OCI-LY7 (cell line): ENCODE measurements at regions not wholly inside any gene's neighbourhood (a gene's known extent, or its start where the extent isn't known, plus 50 kb on each side); places are given as distances from the start of the nearest gene placed in this dataset.

Experiments
- BruUV-seq: library from RNA; stranded (reverse); fragments of 400-500 nt; replicated peaks from 2 replicates; lab custom pipeline; 2021; lab: Mats Ljungman, UMichigan
- CTCF ChIA-PET: fragments of 300-600 bp; sonication (Branson Sonifier 250); formaldehyde crosslinking; loops from one replicate; lab custom pipeline; 2022; ENCODE audit warnings: antibody characterized with exemption; ENCODE audit not compliant: unreplicated experiment; lab: Charles Lee
- POLR2A ChIA-PET: fragments of 300-600 bp; sonication (Branson Sonifier 250); formaldehyde crosslinking; loops from one replicate; lab custom pipeline; 2022; ENCODE audit warnings: antibody characterized with exemption; lab: Charles Lee
- DNase-seq: peaks from one replicate; pipeline ENCODE4 v3.0.0-alpha.2; 2015; ENCODE audit warnings: low spot score
- H2AFZ ChIP-seq: fragments of 200-600 bp; sonication (generic), shearing (Covaris generic); 2 replicates; pipeline ENCODE4 v1.6.1; 2014; ENCODE audit warnings: mild to moderate bottlenecking, antibody characterized with exemption, low read length, moderate library complexity
- H3K27ac ChIP-seq: fragments of 200-600 bp; sonication (generic); 2 replicates; pipeline ENCODE4 v1.5.1; 2014; ENCODE audit warnings: mixed run types, low read depth, mild to moderate bottlenecking, moderate library complexity, low read length, inconsistent platforms; ENCODE audit not compliant: poor library complexity, severe bottlenecking
- H3K36me3 ChIP-seq: fragments of 200-600 bp; sonication (generic); 2 replicates; pipeline ENCODE4 v1.6.1; 2014; ENCODE audit warnings: mild to moderate bottlenecking, antibody characterized with exemption, low read length, moderate library complexity, mixed read lengths; ENCODE audit not compliant: insufficient read depth
- H3K4me1 ChIP-seq: fragments of 200-600 bp; sonication (generic); 2 replicates; pipeline ENCODE4 v1.5.1; 2014; ENCODE audit warnings: mild to moderate bottlenecking, low read length; ENCODE audit not compliant: insufficient read depth, poor library complexity, severe bottlenecking
- H3K4me2 ChIP-seq: fragments of 200-600 bp; sonication (generic); 2 replicates; pipeline ENCODE4 v1.6.1; 2014; ENCODE audit warnings: mild to moderate bottlenecking, low read length
- H3K4me3 ChIP-seq: fragments of 200-600 bp; sonication (generic); 2 replicates; pipeline ENCODE4 v1.5.1; 2014; ENCODE audit warnings: mild to moderate bottlenecking, low read depth, low read length; ENCODE audit not compliant: poor library complexity, severe bottlenecking
- H3K79me2 ChIP-seq: fragments of 200-600 bp; sonication (generic); 2 replicates; pipeline ENCODE4 v1.6.1; 2016; ENCODE audit warnings: low read depth, mild to moderate bottlenecking, low read length, moderate library complexity, mixed read lengths; ENCODE audit not compliant: insufficient read depth
- H3K9me2 ChIP-seq: fragments of 200-600 bp; sonication (generic); 2 replicates; pipeline ENCODE4 v1.6.1; 2016; ENCODE audit warnings: mild to moderate bottlenecking, low read length, mixed read lengths; ENCODE audit not compliant: insufficient read depth
- H3K9me3 ChIP-seq: fragments of 200-600 bp; sonication (generic); 2 replicates; pipeline ENCODE4 v1.6.1; 2014; ENCODE audit warnings: mild to moderate bottlenecking, mixed run types, low read length, mixed read lengths
- H4K20me1 ChIP-seq: fragments of 200-600 bp; sonication (generic); 2 replicates; pipeline ENCODE4 v1.6.1; 2014; ENCODE audit warnings: mild to moderate bottlenecking, antibody characterized with exemption, low read length, moderate library complexity, mixed read lengths; ENCODE audit not compliant: insufficient read depth
- CTCF ChIP-seq: fragments of 200-600 bp; sonication (generic); conservative IDR thresholded peaks from 2 replicates; pipeline ENCODE4 v1.5.1; 2014; ENCODE audit warnings: mild to moderate bottlenecking, antibody characterized with exemption, low read length, moderate library complexity, mixed read lengths
- EZH2phosphoT487 ChIP-seq: fragments of 200-600 bp; sonication (generic); IDR thresholded peaks from 2 replicates; pipeline ENCODE4 v1.6.1; 2018; ENCODE audit warnings: low read depth, borderline replicate concordance, mild to moderate bottlenecking, mixed run types, antibody characterized with exemption, low read length, moderate library complexity, mixed read lengths
- intact Hi-C: fragments of 100-400 bp; cut with micrococcal nuclease; formaldehyde crosslinking; loops from one replicate; pipeline ENCODE4 v1.10.0; 2022; ENCODE audit not compliant: unreplicated experiment

DNA sequence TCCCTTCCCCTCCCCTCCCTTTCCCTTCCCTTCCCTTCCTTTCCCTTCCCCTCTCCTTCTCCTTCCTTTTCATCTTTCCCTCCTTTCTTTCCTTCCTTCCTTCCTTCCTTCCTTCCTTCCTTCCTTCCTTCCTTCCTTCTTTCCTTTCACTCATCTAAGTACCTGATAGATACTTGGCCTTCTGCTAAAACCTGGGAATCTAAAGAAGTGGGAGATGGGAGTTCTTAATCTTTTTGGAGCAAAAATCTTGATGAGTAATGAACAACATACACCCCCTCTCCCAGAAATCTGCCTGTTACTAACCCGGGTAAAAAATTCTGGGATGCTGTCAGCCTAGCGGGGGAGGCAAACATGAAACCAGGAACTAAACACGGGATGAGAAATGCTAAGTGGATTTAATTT, 100.7 kb downstream of the VEGFA start:
- Histone ChIP-seq H3K9me3 (no peaks in the 10 kb centered on the region), H3K36me3 (no peaks in the 10 kb centered on the region), H3K27ac (no peak overlapping the region), H3K9me2 (no peaks in the 10 kb centered on the region), H3K79me2 (no peaks in the 10 kb centered on the region), H2AFZ (no peak overlapping the region), H3K4me2 (no peak overlapping the region), H4K20me1 (no peaks in the 10 kb centered on the region), H3K4me3 (no peak overlapping the region), H3K4me1 (no peaks in the 10 kb centered on the region)
- no TSS peak for BruUV-seq
- ChIA-PET CTCF (no interaction called here), POLR2A (no interaction called here)
- TF ChIP-seq CTCF (no peak), EZH2phosphoT487 (no peak)
- DNase-seq = no peak
- intact Hi-C loops = no loop called here

DNA sequence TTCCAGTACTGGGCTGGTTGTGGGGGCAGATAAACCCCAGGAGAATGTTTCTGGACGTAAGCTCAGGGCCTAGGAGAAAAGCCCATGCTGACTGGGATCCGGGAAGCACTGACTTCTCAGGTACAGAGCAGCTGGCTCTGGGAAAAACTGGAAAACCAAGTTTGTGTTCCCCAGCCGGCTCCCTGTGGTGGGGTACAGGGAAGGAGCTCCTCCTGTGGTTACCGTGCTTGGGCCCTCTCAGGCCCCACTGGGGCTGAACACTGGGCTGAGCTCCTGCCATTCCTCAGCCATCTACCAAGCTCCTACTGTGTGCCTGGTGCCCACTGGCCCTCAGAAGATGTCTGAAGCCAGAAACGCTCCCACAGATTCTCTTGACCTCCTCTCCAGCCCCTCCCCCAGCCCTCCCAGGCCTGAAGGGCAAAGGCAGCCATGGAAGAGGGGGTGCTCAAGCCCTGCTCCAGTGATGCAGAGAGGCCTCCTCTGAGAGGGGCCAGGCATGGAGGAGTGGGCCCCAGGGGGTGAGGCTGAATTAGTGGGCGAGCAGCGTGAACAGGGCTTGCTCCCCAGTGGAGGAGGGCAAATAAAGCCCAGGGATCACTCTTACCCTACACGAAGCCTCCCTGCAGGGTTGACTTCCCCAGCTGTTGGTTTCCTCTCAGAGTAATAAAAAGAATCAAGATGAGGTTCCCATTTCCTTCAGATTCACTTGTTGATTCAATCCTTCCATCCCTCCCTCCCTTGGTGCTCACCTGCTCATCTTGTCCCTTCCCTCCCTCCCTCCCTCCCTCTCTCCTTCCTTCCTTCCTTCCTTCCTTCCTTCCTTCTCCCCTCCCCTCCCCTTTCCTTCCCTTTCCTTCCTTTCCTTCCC, 100.0 kb downstream of the VEGFA start:
- TF ChIP-seq EZH2phosphoT487 (no peak), CTCF (no peak)
- H2AFZ ChIP-seq = no peak overlapping the region
- no peak for DNase-seq
- no peaks in the 10 kb centered on the region for H3K9me3 ChIP-seq
- no peaks in the 10 kb centered on the region for H3K4me1 ChIP-seq
- H3K27ac ChIP-seq = no peak overlapping the region
- no peaks in the 10 kb centered on the region for H3K9me2 ChIP-seq
- ChIA-PET CTCF (no interaction called here), POLR2A (interaction anchor here (0.6 kb wide), 1 partner anchor 526 kb away, joined by 4 read pairs; no protein-coding TSS in a partner anchor)
- BruUV-seq = no TSS peak
- intact Hi-C loops = no loop called here
- H3K4me2 ChIP-seq = no peak overlapping the region
- H3K4me3 ChIP-seq = no peak overlapping the region
- no peaks in the 10 kb centered on the region for H3K36me3 ChIP-seq
- no peaks in the 10 kb centered on the region for H4K20me1 ChIP-seq
- no peaks in the 10 kb centered on the region for H3K79me2 ChIP-seq
